Panc1 (cell line): ENCODE measurements at regions not wholly inside any gene's neighbourhood (a gene's known extent, or its start where the extent isn't known, plus 50 kb on each side); places are given as distances from the start of the nearest gene placed in this dataset.
"Not testable (repeated sequence)": the region's sequence is repeated elsewhere in the genome, so short reads cannot be mapped to it uniquely, and the experiment has no call there.

Experiments
- ATAC-seq: fragments of 200-7000 bp; cut with Tn5 transposase; 2 replicates; pipeline ENCODE4 v1.9.1; 2020; ENCODE audit warnings: mild to moderate bottlenecking, moderate library complexity
- BruUV-seq: library from RNA; stranded (reverse); fragments of 400-500 nt; replicated peaks from 2 replicates; lab custom pipeline; 2021; lab: Mats Ljungman, UMichigan
- CTCF ChIA-PET: fragments of 300-600 bp; sonication (Branson Sonifier 250); formaldehyde crosslinking; loops from one replicate; lab custom pipeline; 2022; ENCODE audit warnings: antibody characterized with exemption; lab: Charles Lee
- POLR2A ChIA-PET: fragments of 300-600 bp; sonication (Branson Sonifier 250); formaldehyde crosslinking; loops from one replicate; lab custom pipeline; 2022; ENCODE audit warnings: antibody characterized with exemption; lab: Charles Lee
- DNase-seq: peaks from one replicate; pipeline ENCODE4 v3.0.0-alpha.2; 2010; ENCODE audit warnings: low read depth, low spot score
- H3K27ac ChIP-seq: 2 replicates; pipeline ENCODE4 v1.5.1; 2011; ENCODE audit warnings: mild to moderate bottlenecking, low read length, inconsistent platforms
- H3K27me3 ChIP-seq: fragments of 200-500 bp; sonication (Bioruptor generic); 2 replicates; pipeline ENCODE4 v1.6.0; 2014; ENCODE audit warnings: low read length, inconsistent platforms; ENCODE audit not compliant: control insufficient read depth, insufficient read depth
- H3K36me3 ChIP-seq: fragments of 200-500 bp; sonication (Bioruptor generic); 2 replicates; pipeline ENCODE4 v1.5.1; 2014; ENCODE audit warnings: inconsistent platforms, mild to moderate bottlenecking, low read length, moderate library complexity; ENCODE audit not compliant: control insufficient read depth, insufficient read depth
- H3K4me1 ChIP-seq: 2 replicates; pipeline ENCODE4 v1.5.1; 2011; ENCODE audit warnings: inconsistent platforms, mild to moderate bottlenecking, low read length, moderate library complexity; ENCODE audit not compliant: control insufficient read depth, insufficient read depth
- H3K4me3 ChIP-seq, 2 experiments: 2 replicates each; pipeline ENCODE4 v1.5.1; 2011 to 2012; ENCODE audit warnings: low read depth in 2 of 2, low read length in 2 of 2, mild to moderate bottlenecking in 2 of 2, inconsistent platforms in 1 of 2, moderate library complexity in 1 of 2
- H3K9me3 ChIP-seq: fragments of 200-500 bp; sonication (Bioruptor generic); 2 replicates; pipeline ENCODE4 v1.5.1; 2014; ENCODE audit warnings: low read depth, mild to moderate bottlenecking, inconsistent platforms, low read length, moderate library complexity; ENCODE audit not compliant: control insufficient read depth, insufficient read depth
- POLR2AphosphoS5 ChIP-seq: IDR thresholded peaks from 2 replicates; pipeline ENCODE4 v1.6.1; 2012; ENCODE audit warnings: mild to moderate bottlenecking, low read depth, low read length, moderate library complexity
- SIN3A ChIP-seq: IDR thresholded peaks from 2 replicates; pipeline ENCODE4 v1.6.1; 2012; ENCODE audit warnings: low read depth, mild to moderate bottlenecking, low read length, moderate library complexity, borderline replicate concordance; ENCODE audit not compliant: insufficient read depth
- TCF7L2 ChIP-seq: IDR thresholded peaks from 2 replicates; pipeline ENCODE4 v1.6.1; 2011; ENCODE audit warnings: mild to moderate bottlenecking, low read depth, low read length, inconsistent platforms
- in situ Hi-C: cut with HindIII; loops from 2 replicates; pipeline ENCODE4 v1.10.0; 2016; ENCODE audit warnings: low sequenced_read_pairs, low pct_unique_long_range_greater_than_20kb
- intact Hi-C: fragments of 100-400 bp; cut with micrococcal nuclease; formaldehyde crosslinking; loops from one replicate; pipeline ENCODE4 v1.10.0; 2022; ENCODE audit not compliant: unreplicated experiment
- TF ChIP-seq, protein P1 (sequence below), 2 experiments: IDR thresholded peaks; 2 replicates each; pipeline ENCODE4 v1.6.1; 2011 to 2012; ENCODE audit warnings: low read depth in 2 of 2, control low read depth in 1 of 2, low read length in 1 of 2, mild to moderate bottlenecking in 1 of 2, moderate library complexity in 1 of 2; ENCODE audit not compliant: insufficient read depth in 1 of 2
- TF ChIP-seq, protein P2 (sequence below): fragments of 450-650 bp; IDR thresholded peaks from 2 replicates; pipeline ENCODE4 v1.5.1; 2017; ENCODE audit warnings: mild to moderate bottlenecking

DNA sequence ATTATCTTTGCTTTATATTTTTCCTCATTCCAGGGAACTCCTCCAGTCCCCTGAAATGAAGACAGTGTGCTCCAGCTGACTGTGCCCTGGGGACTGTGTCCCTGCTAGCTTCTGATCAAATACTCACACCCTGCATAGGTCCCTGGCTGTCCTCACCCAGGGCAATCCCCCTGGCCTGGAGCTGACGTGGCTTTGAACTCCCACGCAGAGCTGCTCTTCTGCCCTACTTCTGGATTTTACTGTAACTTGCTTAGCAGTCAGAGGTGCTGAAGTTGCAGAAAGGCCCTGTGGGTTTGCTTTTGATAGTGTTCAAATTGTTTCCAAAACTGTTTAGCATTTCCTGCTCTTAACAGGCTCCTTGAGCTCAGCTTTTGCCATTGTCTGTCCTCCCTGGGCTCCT is 186.5 kb downstream of the FASLG start:
- H3K36me3 ChIP-seq = no peaks in the 10 kb centered on the region
- no peak overlapping the region for H3K4me3 ChIP-seq
- H3K9me3 ChIP-seq = no peaks in the 10 kb centered on the region
- ATAC-seq (no peak), DNase-seq (no peak)
- no peaks in the 10 kb centered on the region for H3K27me3 ChIP-seq
- ChIA-PET POLR2A (no interaction called here), CTCF (no interaction called here)
- no TSS peak for BruUV-seq
- in situ Hi-C loops (no loop called here), intact Hi-C loops (no loop called here)
- TF ChIP-seq, protein P1, sequence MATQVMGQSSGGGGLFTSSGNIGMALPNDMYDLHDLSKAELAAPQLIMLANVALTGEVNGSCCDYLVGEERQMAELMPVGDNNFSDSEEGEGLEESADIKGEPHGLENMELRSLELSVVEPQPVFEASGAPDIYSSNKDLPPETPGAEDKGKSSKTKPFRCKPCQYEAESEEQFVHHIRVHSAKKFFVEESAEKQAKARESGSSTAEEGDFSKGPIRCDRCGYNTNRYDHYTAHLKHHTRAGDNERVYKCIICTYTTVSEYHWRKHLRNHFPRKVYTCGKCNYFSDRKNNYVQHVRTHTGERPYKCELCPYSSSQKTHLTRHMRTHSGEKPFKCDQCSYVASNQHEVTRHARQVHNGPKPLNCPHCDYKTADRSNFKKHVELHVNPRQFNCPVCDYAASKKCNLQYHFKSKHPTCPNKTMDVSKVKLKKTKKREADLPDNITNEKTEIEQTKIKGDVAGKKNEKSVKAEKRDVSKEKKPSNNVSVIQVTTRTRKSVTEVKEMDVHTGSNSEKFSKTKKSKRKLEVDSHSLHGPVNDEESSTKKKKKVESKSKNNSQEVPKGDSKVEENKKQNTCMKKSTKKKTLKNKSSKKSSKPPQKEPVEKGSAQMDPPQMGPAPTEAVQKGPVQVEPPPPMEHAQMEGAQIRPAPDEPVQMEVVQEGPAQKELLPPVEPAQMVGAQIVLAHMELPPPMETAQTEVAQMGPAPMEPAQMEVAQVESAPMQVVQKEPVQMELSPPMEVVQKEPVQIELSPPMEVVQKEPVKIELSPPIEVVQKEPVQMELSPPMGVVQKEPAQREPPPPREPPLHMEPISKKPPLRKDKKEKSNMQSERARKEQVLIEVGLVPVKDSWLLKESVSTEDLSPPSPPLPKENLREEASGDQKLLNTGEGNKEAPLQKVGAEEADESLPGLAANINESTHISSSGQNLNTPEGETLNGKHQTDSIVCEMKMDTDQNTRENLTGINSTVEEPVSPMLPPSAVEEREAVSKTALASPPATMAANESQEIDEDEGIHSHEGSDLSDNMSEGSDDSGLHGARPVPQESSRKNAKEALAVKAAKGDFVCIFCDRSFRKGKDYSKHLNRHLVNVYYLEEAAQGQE (IDR thresholded peaks at IDR 0.05; ENCODE audit: insufficient read depth in 1 of 2, low read depth in 2 of 2, low read length in 1 of 2) = no peak
- TF ChIP-seq SIN3A = no peak
- TF ChIP-seq TCF7L2 = no peak
- TF ChIP-seq POLR2AphosphoS5 = no peak
- TF ChIP-seq, protein P2, sequence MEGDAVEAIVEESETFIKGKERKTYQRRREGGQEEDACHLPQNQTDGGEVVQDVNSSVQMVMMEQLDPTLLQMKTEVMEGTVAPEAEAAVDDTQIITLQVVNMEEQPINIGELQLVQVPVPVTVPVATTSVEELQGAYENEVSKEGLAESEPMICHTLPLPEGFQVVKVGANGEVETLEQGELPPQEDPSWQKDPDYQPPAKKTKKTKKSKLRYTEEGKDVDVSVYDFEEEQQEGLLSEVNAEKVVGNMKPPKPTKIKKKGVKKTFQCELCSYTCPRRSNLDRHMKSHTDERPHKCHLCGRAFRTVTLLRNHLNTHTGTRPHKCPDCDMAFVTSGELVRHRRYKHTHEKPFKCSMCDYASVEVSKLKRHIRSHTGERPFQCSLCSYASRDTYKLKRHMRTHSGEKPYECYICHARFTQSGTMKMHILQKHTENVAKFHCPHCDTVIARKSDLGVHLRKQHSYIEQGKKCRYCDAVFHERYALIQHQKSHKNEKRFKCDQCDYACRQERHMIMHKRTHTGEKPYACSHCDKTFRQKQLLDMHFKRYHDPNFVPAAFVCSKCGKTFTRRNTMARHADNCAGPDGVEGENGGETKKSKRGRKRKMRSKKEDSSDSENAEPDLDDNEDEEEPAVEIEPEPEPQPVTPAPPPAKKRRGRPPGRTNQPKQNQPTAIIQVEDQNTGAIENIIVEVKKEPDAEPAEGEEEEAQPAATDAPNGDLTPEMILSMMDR = no peak
- no peak overlapping the region for H3K27ac ChIP-seq
- no peaks in the 10 kb centered on the region for H3K4me1 ChIP-seq

DNA sequence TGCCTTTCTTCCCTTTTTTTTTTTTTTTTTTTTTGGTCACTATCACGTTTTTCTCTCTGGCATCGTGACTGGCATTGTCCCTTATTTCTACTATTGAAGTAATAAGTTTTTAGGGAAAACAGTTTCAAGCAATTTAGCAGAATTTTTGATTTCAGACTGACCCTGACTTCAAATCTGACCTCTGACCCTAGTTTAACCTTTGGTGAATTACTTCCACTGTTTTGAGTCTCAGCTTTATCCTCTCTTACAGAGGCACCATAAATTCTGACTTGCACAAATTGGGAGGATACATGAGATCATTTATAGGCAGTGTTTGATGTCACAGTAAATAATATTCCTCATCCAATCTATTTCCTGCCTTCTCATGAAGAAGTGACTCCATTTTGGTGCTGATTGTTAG is 187.0 kb downstream of the FASLG start:
- Histone ChIP-seq H3K9me3 (no peaks in the 10 kb centered on the region), H3K27me3 (no peaks in the 10 kb centered on the region), H3K4me1 (no peaks in the 10 kb centered on the region), H3K4me3 (no peak overlapping the region), H3K36me3 (no peaks in the 10 kb centered on the region), H3K27ac (no peak overlapping the region)
- BruUV-seq = no TSS peak
- intact Hi-C loops = no loop called here
- TF ChIP-seq POLR2AphosphoS5 (no peak), TCF7L2 (no peak), SIN3A (no peak)
- TF ChIP-seq, protein P2 = no peak
- TF ChIP-seq, protein P1 (IDR thresholded peaks at IDR 0.05; ENCODE audit: insufficient read depth in 1 of 2, low read depth in 2 of 2, low read length in 1 of 2) = no peak
- ATAC-seq (no peak), DNase-seq (no peak)
- ChIA-PET POLR2A (no interaction called here), CTCF (no interaction called here)
- in situ Hi-C loops = no loop called here

- CTCF ChIA-PET, H3K36me3 ChIP-seq, intact Hi-C loops, H3K9me3 ChIP-seq, POLR2A ChIA-PET, DNase-seq, BruUV-seq, ATAC-seq, H3K4me1 ChIP-seq, H3K4me3 ChIP-seq, H3K27ac ChIP-seq, H3K27me3 ChIP-seq, in situ Hi-C loops: not testable (repeated sequence)
Observed at GRCh38 chr1:172847814-172848213, 188.9 kb downstream of the FASLG start.
